GM12878 (cell line): ENCODE measurements at regions not wholly inside any gene's neighbourhood (a gene's known extent, or its start where the extent isn't known, plus 50 kb on each side); places are given as distances from the start of the nearest gene placed in this dataset.

ENCODE experiments used
- CEBPZ ChIP-seq: fragments of 150-350 bp; IDR thresholded peaks from 2 replicates; pipeline ENCODE4 v1.6.1; 2016; ENCODE audit warnings: low read depth, low read length
- CTCF ChIP-seq, 3 experiments: IDR thresholded peaks in 2 of 3; conservative IDR thresholded peaks in 1 of 3; 2 replicates each; pipeline ENCODE4 v1.5.1; 2011; ENCODE audit warnings: low read depth in 3 of 3, low read length in 3 of 3, mild to moderate bottlenecking in 3 of 3, control low read depth in 2 of 3, moderate library complexity in 2 of 3, inconsistent platforms in 1 of 3, mixed read lengths in 1 of 3; ENCODE audit not compliant: control insufficient read depth in 2 of 3, insufficient read depth in 1 of 3; ENCODE audit errors: extremely low read depth in 1 of 3
- E2F4 ChIP-seq: IDR thresholded peaks from 2 replicates; pipeline ENCODE4 v1.6.1; 2012; ENCODE audit warnings: low read depth, low read length, improper control_type of control experiment
- GATAD2B ChIP-seq: fragments of 450-650 bp; conservative IDR thresholded peaks from 2 replicates; pipeline ENCODE4 v1.6.1; 2017; ENCODE audit warnings: low read depth, mild to moderate bottlenecking, moderate library complexity
- PAX8 ChIP-seq: fragments of 450-650 bp; IDR thresholded peaks from 2 replicates; pipeline ENCODE4 v1.6.1; 2017; ENCODE audit warnings: mild to moderate bottlenecking, moderate library complexity
- REST ChIP-seq: IDR thresholded peaks from 2 replicates; pipeline ENCODE4 v1.6.1; 2012; ENCODE audit warnings: mild to moderate bottlenecking, low read depth, low read length
- SPI1 ChIP-seq: IDR thresholded peaks from 2 replicates; pipeline ENCODE4 v1.6.1; 2011; ENCODE audit warnings: low read depth, mild to moderate bottlenecking, low read length, moderate library complexity, borderline replicate concordance; ENCODE audit not compliant: insufficient read depth
- ZBTB40 ChIP-seq: fragments of 450-650 bp; IDR thresholded peaks from 2 replicates; pipeline ENCODE4 v1.6.1; 2016; ENCODE audit warnings: mild to moderate bottlenecking, moderate library complexity, borderline replicate concordance

GRCh38 chr13:37442996-37443395 lies 155.6 kb downstream of the POSTN start:
- TF ChIP-seq SPI1 = no peak
- no peak for TF ChIP-seq CTCF (IDR thresholded peaks at IDR 0.05 in 2 of 3, conservative IDR thresholded peaks at IDR 0.05 in 1 of 3; ENCODE audit: control insufficient read depth in 2 of 3, extremely low read depth in 1 of 3, insufficient read depth in 1 of 3, low read depth in 3 of 3, low read length in 3 of 3)
- TF ChIP-seq GATAD2B = no peak
- TF ChIP-seq E2F4 = no peak
- no peak for TF ChIP-seq PAX8
- TF ChIP-seq REST = no peak
- TF ChIP-seq ZBTB40 = no peak
- no peak for TF ChIP-seq CEBPZ
